Kidney glomerular epithelial cell (primary cell): ENCODE measurements at regions not wholly inside any gene's neighbourhood (a gene's known extent, or its start where the extent isn't known, plus 50 kb on each side); places are given as distances from the start of the nearest gene placed in this dataset.
"Not testable (repeated sequence)": the region's sequence is repeated elsewhere in the genome, so short reads cannot be mapped to it uniquely, and the experiment has no call there.

Experiments used
- DNase-seq: peaks from one replicate; lab custom pipeline; 2025; lab: John Stamatoyannopoulos, UW

DNA sequence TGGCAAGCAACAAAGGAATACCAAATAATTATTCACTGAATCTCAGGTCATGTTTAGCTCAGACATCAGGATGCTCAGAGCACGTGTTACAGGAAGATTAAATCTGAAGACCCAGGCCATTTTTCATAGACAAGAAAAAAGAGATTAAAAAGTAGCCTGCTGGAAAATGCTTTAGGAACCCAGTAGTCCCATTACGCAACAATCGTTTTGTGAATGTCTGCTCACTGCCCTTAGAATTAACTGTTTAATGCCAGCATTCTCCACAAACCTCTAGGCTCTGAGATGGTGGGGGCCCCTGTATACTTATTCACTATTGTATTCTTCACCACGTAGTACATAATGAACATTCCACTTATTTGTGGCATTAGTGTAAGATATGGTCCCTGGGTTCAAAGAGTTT lies 154.6 kb upstream of the NYAP2 start:
- no peak for DNase-seq

DNA sequence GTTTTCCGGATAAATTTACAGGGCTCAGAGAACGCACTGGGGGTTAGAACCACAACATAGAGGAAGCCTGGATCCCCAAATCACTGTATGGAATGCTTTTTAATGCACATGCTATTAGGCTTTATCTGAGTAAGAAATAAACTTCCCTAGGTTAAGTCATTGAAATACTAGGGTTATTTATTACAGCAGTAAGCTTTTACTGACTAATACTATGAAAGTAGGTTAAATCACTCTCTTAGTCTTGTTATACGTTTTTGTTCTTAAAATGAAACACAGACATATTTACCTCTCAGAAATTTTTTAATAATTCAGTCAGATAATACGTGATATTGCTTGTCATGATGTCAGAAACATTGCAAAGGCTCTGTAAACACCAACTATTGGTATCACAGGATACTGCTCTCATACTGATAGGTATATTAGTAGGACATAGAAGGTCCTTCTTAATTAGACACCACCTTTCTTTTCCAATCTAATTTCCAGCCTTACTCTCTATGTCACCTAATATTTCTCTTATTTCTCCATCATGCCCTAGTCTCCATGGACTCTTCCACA lies 162.7 kb upstream of the NYAP2 start:
- no peak for DNase-seq

DNA sequence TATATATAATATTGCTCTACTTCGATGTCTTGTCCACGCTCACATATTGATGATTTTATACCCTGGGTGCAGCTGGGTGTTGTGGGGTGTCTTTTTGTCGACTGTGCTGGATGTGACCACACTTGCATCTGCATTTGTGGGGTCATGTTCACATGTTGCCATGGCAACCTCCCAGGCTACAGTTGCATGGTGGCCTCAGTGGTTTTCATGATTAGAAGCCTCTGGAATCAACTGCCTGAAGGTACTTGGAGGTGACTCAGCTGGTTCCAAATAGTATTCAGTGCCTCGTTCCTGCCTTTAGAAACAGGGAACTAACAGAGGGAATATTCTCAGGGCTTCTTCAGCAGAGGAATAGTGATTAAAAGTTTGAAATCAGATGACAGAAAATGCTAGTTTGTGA lies 166.3 kb upstream of the NYAP2 start:
- DNase-seq = no peak

DNA sequence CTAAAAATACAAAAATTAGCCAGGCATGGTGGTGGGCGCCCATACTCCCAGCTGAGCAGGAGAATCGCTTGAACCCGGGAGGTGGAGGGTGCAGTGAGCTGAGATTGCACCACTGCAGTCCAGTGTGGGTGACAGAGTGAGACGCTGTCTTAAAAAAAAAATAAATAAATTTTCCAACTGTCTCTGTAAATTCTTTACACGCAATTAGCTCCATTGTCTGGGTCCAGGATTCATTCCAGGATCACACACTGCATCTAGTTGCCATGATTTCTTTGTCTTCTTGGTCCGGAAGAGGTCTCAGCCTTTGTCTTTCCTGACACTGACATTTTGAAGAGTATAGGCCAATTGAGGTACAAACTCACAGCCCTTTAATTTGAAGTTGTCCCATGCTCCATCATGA lies 167.6 kb upstream of the NYAP2 start:
- DNase-seq = no peak

DNA sequence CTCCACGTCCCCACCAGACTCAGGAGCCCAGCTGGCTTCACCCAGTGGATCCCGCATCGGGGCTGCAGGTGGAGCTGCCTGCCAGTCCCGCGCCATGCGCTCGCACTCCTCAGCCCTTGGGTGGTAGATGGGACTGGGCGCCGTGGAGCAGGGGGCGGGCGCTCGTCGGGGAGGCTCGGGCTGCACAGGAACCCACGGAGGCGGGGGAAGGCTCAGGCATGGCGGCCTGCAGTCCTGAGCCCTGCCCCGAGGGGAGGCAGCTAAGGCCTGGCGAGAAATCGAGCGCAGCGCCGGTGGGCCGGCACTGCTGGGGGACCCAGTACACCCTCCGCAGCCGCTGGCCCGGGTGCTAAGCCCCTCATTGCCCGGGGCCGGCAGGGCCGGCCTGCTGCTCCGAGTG lies 170.2 kb upstream of the NYAP2 start:
- DNase-seq = not testable (repeated sequence)

DNA sequence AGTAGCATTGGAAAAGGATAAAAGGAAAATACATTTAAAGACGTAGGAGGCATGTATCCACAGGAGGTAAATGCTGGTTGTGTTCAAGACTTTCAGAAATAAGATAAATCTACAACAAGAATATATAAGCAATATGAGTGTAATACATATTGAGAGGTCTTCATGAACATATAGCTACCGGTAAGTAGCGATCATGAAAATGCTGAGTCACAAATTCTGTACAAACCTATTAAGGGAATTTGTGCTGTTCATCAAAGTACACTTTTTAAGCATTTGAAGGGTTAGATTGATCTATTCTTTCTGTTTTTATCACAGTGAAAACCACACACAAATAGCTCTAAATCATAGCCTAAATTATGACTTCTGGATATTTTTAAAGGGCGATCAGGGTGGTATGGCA lies 173.1 kb upstream of the NYAP2 start:
- DNase-seq = no peak

DNA sequence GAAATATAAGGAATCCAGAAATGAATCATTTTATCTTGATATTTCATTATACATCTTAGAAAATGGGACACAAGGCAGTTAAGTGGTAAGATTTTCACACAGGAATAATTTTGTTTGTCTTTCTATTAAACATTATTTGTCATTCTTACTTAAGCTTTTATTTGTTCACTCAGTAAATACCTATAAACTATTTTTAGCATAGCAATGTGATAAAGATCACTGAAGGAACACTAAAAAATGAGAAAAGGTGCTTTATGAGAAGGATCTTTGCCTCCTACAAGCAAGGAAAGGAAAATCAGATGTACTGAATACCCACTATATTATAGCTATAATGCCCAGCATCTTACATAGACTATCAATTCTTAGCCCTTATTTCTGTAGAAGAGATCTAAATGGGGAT lies 176.2 kb upstream of the NYAP2 start:
- DNase-seq = no peak

DNA sequence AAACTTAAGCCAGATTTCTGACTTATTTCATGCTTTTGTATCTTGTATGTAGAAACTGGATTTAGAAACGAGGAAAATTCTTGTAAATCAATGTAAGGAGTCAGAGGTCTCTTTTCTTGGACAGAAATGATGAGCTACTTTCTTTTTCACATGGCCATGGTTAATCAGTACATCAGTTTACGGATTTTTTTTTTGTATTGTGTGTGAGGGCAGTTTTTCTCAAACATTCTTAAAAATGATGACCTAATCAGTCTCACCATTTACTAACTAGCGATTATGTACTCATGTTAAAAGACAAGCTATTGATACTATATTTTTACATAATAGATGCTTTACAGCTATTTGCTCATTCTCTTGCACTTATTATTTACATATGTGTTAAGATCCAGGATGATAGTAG lies 165.2 kb upstream of the DOCK10 start:
- DNase-seq = no peak

DNA sequence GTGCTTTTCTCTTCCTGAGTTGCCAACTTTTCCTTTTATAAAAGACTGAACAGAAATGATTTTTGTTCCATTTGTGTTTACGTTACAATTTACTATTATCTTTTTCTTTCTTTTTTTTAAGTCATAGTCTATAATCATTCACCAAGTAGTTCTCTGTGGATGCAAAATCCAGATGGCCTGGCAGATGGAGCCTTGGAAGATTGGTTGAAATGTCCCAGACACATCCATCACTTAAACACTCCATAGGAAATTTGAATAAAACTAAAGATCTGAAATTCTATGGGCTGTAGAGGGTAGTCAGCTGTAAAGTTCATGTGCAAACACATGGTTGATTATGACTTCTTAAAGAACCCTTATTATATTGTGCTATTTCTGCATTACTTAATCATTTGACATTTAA lies 164.8 kb upstream of the DOCK10 start:
- DNase-seq = no peak

DNA sequence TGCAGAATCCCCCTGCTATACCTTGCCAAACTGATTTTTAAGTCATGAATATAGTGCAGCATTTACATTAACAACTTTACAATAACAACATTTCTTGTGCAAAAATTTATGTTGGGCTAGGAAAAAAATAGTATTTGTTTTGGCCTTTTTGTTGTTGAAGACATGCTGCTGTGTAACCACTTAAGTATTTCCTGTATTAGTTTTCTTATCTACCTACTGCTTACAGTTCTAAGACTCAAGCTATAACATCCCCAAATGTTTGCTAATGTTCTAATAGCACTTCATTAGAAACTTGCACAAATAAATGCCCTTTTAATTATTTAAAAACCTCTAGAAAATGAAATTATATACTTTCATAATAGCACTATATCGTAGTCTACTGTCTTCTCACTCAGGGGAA lies 154.3 kb upstream of the DOCK10 start:
- DNase-seq = no peak

DNA sequence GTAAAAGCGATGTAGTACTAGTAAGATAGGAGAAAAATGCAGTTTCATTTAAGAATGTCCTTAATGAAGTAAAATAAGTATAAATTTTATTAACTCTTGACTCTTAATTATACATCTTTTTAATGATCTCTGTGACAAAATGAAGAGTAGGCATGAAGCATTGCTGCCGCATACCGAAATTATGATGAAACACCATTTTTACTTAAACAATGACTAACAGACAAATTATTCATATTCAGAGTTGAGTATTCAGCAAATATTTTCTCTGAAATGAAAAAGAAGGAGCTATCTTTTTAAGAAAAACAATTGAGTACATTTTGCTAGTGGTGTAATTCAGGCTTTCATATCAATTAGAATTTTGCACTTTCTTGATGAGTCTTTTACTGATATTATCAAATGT lies 150.6 kb upstream of the DOCK10 start:
- no peak for DNase-seq

DNA sequence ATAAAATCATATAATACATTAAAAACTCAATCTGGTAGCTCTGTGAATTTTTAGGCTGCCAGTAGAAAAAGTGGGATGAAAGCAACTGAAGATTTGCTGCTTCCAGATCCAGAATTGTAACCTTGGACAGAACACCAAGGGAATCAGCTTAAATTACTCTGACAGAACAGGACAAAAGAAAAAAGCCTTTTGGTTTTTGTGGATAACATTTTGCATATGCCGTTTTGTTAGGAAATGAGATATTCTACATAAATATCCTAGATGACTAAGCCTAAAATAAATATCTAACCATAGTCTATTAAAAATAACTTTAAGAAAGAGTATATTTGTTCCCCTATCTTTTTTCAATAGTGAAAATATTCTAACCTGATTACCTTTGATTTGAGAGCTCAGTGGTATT lies 148.7 kb upstream of the DOCK10 start:
- DNase-seq = no peak

DNA sequence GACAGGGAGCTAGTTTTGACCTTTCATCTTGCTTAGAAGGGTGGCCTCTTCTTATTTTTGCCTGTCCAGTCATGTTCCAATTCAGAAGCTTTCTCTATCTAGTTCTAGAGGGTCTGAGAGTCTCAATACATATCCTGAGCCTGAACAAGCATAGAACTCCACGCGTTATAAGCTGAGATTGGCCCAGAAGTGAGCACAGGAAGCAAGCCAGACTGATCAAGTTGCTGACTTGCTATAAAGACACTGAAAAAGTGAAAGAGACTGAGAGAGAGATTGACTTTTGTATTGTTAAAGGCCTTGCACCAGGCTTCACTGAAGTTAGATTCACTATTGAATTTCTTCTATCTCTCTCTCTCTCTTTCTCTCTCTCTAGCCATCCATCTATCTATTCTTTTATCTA lies 142.7 kb upstream of the DOCK10 start:
- DNase-seq = no peak

DNA sequence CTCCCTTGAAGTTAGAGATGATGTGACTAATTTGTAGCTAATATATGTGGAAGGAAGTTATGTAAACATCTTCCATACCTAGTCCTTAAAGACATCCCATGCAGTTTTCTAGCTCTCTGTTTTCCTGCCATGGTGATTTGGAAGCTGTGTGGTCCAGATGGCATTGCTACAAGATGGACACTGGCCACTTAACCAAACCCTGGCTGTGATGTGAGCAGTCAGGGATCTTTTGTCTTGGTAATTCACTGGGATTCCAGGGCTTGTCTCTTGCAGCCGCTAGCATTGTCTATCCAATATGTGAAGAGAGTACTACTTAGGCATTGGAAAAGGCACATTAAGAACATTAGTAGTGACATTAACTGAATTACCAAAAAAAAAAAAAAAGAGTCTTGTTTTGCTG lies 139.9 kb upstream of the DOCK10 start:
- DNase-seq = no peak

DNA sequence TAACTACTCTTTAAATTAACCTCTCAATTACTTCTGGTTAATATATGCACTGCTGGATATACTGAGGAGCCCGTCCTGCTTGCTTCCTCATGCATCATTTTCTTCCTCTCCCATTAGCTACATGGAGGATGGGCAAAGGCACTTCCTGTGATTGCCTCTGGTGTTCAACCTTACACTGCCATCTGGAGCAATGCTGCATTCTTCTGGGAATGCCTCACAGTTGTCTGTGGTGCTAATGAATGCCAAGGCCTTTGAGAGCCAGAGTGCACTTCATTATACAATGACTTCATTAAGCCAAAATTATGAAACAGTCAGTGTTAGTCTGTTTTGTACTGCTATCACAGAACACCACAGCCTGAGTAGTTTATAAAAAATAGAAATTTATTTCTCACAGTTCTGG lies 134.8 kb upstream of the DOCK10 start:
- DNase-seq = peak; percentile 24

DNA sequence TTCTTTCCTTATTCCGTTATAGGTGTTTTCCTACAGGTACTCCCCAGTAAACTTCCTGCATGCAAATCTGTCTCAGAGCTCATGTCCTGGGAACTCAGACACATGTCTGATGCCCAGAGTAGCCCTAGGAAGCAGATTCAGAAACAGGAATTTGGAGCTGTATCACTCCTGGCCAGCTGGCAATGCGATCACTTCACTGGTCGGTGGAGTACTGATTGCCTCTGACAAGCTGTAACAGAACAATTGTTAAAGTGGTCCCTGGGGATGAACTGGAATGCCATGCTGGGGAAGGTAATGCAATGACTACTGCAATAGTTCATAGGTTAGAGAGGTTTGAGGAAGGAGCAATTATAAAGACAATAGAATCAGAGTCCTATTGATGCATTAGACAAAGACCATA lies 131.6 kb upstream of the DOCK10 start:
- no peak for DNase-seq

DNA sequence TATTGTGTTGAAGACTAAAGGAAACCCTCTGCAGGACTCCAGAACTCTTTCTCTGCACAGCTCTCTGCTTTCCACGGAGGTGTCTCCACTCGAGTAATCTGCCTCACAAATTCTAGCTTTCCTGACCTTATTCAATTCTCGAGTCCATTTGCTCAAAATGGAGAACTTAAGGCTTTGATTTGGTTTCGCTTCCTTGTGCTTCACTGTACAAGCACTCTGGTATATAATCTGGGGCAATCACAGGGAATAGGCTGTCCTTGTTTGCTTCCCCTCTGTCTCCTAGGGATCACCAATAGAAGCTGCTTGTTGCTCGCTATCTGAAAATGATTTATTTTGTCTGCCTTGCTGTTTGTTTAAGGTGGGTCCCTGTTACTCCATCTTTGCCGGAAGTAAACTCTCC lies 129.1 kb upstream of the DOCK10 start:
- no peak for DNase-seq

DNA sequence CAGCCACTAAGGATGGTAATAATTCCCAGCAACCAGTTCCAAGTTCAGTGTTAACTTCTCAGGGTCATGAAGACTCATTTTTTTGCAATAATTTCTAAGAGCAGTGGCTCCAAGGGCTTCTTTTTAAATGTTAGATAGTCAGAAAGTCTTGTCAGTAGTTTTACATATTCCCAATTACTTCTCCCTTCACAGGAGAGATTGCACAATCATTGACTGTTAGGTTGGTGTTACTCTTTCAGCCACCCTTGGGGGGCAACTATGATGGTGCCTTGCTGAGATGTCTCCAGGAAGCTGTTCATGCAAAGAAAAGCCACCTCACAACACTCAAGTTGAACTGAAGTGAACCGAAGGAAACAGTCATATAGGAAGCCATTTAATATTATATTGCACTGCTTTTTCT lies 127.9 kb upstream of the DOCK10 start:
- no peak for DNase-seq

DNA sequence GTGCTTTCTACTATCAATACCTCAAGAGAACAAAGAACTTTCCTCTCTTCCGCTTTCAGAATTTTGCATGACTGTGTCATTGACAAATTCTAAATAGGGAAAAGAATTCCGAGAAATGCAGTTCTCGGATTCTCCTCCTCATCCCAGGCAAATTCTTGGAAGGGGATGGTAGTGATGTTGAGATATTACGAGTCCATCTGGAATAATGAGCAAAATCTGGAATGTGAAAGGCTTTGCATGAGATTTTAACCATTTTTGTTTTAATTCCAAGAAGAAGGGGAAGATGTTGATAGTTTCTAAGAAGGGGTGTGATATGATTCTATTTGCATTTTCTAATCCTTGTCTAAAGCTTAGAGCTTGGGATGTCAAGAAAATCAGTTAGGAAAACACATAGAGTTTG lies 127.1 kb upstream of the DOCK10 start:
- DNase-seq = no peak

DNA sequence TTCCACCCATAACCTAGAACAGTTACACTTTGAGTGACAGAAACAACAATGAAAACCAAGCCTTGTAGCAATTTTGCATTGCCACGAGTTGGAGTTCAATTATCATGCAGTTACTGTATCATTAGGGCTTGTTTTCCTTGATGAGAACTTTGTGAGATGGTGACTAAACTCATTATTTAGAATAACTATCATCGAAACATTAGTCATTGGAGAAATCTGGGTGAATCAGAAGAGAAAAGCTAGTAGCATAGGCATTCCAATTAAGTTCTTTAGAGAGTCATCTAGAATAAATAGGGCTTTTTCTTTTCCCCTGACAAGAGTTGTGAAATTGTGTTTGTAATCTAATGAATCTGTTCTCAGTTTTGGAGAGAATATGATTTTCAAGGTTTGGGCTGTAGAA lies 122.8 kb upstream of the DOCK10 start:
- peak; percentile 55 for DNase-seq

DNA sequence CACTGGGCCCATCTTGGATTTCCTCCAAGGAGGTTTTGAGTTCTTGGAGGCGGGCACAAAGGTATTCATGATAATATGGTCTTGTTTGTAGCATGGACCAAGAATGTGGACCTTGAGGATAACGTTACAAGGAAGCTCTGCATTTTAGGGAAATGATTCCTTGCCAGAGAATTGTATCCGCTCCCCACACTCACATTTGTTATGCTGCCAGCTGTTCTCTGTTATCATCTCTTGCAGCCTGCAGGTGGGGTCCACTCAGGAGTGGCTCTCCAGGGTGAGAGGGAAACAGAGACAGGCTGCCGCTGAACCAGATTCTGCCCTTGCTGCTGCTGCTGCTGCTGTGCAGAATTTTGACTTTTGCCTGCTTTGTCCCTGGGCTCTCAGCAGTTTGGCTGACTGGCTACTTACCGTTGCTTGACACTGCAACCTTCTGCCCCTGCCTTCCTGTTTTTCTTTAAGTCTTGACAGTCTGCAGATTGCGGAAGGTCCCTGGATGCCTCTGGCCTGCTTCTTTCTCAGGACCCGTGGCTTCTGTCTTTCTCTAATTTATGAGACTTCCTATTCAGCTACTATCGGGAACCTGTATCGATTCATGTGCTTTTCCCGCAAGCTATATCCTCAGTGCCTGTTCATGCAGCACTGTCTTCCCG lies 122.3 kb upstream of the DOCK10 start:
- DNase-seq = no peak

DNA sequence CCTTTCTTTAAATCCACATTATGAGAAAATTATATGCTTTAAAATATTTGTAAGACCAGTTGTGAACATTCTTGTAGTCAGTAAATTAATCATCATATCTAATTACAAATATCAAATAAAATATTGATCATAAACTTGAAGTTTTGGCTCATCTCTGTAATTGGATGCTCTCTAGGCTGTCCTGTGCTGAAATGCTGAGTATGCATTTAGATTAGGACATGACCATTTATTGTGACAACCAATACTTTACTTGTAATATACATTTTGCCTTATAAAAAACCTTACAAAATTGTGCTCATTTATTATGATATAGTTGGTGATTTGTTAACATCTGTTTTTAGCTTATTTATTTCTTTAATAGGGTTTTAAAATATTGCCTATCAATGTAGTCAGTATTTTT lies 116.1 kb upstream of the DOCK10 start:
- no peak for DNase-seq

DNA sequence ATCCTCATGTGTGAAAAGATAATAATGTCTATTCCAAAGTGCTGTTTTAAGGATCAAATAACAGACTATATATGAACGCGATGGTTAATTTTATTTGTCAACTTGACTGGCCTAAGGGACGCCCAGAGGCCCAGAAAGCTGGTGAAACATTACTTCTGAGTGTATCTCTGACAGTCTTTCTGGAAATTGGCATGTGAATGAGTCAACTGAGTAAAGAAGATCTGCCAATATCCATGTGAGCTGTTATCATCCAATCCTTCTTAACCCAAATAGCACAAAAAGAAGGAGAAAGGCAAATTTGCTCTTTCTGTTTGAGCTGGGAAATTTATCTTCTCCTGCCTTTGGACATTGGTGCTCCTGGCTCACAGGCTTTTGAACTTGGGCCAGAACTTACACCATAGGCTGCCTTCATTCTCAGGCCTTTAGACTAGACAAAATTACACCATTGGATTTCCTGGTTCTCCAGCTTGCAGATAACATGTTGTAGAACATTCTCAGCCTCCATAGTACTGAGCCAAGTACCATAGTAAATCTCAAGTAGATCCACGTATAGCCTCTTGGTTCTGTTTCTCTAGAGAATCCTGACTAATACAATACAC lies 114.7 kb upstream of the DOCK10 start:
- DNase-seq = no peak

DNA sequence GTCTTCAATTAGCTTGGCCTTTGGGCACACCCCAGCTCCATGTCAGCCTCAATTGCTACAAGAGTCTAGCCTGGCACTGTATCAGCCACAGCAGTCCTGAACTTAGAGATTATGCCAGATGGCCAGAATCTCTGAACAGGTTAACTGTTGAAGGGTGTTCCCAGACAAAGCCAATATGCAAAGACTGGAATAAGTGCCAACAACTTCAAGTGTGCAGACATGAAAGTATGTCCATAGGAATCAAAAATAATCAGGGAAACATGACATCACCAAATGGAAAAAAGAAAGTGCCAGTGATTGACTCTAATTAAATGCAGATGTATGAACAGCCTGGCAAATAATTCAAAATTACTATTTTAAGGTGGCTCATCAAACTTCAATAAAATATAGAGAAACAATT lies 98.5 kb upstream of the DOCK10 start:
- no peak for DNase-seq
